NCI-H510A (cell line): ENCODE measurements at regions not wholly inside any gene's neighbourhood (a gene's known extent, or its start where the extent isn't known, plus 50 kb on each side); places are given as distances from the start of the nearest gene placed in this dataset.
A peak's percentile ranks its signal among the peaks of the same experiment; 100 is the strongest.
"Not testable (repeated sequence)": the region's sequence is repeated elsewhere in the genome, so short reads cannot be mapped to it uniquely, and the experiment has no call there.

Experiments used
- DNase-seq: peaks from one replicate; lab custom pipeline; 2025; lab: John Stamatoyannopoulos, UW

DNA sequence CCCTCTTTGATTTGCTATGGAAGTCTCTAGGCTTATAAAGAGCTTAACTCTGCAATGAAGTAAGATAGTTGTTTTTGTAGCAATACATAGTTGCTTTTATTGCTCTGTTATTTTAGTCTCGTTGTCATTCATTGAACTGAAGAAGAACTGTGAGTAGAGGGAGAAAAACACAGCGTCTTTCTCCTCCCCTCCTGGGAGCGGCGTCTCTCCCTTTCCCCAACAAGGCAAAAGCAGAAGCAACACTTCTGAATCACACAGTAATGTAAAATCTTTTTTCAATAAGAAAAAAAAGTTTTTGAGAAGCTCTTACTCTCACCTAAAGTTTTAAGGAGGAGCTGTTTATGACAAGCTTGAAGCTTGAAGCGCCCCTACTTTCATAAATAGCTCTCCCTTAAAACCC, 119.3 kb upstream of the SLC7A14 start:
- DNase-seq: no peak

DNA sequence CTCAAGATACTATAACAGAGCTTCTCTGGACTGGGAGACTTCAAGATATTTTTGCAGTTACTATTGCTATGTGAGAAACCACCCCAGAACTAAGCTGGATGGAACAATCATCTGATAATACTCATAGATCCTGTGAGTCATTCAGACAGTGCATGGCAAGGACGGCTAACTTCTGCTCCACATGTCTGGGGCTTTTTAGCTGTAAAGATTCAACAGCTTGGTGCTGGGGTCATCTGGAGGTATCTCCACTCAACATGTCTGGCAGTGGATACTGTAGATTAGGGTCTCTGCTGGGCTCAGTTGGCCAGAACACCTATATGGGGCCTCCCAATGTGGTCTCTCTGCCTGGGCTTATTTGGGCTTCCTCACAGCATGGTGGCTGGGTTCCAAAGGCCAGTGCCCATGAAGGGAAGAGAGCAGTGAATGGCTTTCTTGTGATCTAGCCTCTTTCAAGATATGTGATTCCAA, 117.3 kb upstream of the SLC7A14 start:
- DNase-seq: no peak

DNA sequence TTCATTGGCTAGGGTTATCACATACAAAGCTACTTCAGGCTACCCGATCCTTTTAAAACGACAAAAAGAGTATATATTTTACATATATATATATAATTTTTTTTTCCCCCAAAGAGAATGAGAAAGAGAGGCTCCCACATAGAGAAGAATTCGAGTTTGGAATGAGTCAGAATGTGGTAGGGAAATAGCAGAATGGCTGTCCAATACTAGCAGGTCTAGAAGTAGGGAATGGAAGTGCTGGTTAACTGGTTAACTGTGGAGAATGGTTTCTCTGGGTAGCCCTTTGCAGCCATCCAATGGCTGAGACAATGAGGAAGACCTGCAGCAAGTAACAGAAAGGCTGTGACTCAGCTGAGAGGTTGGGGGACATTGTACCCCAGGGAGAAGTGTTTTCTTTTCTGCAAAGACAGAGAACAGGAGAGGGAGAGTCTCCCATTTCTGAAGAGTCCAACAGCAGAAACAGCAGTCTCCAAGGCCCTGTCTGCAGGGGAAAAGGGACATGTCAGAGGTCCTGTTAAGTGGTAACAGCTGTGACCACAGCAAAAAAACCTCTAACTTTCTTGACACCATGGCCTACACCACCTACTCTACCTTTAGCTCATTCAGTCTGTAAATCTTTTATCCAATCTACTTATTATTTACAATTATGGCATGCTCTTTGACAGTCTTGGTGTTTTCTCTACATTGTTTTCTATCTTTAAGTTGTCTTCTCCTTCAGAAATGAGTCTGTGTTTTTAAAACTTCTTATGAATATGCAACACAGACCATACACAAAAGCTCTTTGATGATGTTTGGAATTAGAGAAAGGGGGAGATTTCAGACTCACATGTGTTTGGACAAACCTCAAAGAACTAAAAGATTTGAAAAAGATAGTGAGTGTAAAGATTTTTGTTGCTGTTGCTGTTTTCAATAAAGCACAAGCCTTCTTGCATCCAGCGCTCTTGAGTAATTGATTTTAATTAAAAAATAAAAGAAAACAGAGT, 116.1 kb upstream of the SLC7A14 start:
- DNase-seq: no peak

DNA sequence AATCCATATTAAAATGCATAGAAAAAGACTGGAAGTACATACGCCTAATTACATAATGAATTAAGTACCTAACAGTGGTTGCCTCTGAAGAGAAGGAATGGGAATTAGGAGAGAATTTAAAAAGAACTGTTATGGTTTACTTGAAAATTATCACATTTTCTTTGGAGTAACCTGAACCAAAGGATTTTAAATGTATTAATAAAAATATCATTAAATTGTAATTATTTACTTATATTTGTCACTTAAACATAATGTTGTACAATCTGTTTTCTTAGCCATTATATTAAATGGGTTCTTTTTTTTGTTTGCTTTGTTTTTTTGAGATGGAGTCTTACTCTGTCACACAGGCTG, 114.2 kb upstream of the SLC7A14 start:
- no peak for DNase-seq

DNA sequence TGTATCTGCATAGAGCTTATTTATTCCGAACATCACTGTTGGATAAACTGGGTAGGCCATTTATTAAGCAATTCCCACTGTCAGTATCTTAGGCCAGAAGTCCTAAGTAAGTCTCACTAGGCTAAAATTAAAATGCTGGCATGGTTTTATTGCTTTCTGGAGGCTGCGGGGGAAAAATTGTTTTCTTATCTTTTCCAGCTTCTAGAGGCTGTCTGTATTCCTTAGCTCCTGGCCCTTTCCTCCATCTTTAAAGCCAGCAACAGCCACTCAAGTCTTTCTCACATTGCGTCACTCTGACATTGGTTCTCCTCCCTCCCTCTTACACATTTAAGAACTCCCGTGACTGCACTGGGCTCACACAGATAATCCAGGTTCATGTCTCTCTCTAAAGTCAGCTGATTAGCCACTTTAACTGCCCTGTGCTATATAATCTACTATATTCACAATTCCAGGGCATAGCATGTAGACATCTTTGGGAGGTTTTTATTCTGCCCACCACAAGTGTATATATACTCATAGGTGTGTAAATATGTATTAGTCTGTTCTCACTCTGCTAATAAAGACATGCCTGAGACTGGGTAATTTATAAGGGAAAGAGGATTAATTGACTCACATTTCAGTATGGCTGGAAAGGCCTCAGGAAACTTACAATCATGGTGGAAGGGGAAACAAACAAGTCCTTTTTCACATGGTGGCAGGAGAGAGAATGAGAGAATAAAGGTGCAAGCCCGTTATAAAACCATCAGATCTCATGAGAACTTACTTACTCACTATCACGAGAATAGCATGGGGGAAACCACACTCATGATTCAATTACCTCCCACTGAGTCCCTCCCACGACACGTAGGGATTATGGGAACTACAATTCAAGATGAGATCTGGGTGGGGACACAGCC, 113.5 kb upstream of the SLC7A14 start:
- no peak for DNase-seq

DNA sequence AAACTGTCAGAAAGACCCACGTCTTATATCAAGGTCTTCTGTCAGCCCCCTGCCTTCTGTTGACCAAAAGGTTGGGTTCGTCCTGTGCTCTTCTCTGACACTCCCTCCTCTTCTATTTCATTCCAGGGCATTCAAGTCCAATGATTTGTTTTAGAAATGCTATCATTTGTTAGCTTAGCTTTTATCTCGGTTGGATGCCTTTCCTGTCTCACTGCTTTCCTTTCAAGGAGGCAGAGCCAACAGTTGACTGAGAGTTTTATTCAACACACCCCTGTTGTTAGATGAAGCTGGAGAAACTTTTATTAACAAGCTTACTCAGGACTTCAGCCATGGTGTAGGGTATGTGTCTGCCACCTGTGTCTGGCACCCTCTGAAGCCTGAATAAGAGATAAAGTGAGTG, 112.0 kb upstream of the SLC7A14 start:
- DNase-seq: peak; percentile 58

DNA sequence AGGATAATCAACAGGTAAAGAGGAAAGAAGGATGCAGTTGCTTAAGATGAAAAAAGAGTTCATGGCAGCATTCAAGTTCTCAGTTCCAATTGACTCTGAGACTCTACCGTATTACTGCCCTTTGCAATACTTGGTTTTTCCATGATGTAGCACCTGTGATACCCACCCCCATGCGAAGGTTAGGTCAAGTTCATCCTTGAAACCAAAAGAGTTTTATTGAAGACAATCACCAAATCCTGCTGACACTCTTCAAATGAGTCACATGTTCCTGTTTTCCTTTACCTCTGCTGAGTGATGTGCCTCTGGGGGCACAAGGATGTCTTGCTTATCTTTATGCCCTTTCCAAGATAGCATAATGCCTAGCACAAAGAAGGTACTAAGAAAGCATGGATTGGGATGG, 111.3 kb upstream of the SLC7A14 start:
- no peak for DNase-seq

DNA sequence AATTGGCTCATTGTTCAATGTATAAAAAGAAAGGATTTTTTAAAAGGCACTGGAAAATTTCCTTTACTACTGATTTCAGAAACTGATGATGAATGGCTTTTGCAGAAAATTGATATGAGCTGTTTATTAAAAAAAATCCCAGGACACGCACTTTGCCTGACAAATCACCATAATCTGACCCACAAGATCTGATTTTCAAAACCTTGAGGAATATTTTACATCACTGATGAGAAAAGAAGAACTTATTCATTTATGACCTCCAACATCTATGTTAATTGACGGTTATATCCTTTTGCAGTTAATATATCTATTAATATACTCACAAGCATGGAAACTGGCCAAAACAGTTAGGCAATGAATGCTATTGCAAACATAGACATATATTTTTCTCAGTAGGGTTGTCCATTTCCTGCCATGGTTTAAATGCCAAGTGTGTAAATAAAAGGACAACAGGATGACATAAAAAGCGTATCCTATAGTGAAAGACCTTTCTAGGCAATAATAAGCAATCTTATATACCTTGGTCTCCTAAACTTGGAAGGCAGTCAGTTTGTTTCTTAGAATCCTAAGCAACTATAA, 109.7 kb upstream of the SLC7A14 start:
- DNase-seq: no peak

DNA sequence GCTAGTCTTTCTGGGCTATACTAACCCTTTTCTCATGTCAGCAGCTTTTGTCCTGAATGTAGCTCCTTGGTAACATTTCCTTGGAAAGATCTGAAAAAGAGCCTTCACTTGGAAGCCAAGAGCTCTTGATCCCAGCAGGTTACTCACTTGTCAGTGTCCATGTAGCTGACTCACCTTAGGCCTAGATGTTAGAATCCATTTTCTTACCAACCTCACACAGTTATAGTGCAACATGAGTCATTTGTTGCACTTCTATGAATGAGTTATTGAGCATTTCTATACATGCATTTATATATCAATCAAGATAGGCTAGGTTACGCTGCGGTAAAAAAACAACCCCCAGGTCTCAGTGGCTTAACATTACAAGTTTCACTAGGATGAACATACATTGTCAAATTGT, 106.8 kb upstream of the SLC7A14 start:
- no peak for DNase-seq

DNA sequence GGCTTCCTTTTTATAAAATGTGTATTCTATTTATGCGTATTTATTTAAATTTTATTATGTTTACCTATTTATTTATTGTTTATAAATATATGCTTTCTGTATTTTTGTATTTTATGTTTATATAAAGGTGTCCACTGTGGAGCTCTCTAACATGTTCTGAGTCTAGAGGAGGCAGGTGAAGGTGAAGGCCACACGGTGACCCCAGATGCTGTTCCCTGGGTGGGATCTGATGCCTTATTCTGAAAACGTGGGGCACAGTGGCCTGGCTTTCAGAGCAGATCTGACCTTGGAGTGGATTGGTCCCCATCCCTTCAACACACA, 104.7 kb upstream of the SLC7A14 start:
- no peak for DNase-seq

DNA sequence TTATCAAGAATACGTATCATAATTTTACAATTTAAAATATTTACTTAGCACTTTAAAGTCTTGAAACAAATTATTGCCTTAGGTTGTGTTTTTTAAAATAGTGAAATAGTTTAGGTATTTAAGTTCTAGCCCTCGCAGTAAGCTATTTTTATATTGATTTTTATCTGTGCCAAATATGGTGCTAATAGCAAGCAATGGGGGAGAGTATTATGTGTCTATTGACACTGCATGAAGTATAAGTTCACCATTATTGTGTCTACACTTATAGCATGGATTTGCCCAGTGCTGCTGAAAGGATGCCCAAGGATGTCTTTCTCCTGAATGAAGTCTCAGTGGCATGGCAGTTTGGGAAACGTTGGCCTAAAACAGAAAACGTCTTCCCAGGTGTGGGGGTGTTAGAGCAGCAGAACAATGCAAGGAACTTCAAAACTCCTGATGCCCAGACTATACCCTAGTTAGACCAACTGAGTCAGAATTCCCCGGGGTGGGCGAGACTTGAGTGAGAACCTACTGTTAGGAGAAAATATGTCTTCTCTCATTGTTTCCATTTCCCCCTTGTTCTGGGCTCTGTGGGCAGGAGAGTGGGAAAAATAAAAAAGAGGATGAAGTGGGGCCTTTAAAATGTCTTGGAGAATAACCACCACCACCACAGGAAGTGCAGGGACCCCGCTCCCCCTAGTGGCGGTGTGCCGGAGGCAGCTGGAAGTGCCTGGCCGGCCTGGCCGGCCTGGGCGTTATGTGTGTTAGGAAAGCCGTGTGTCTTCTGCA, 104.2 kb upstream of the SLC7A14 start:
- peak; percentile 18 for DNase-seq

DNA sequence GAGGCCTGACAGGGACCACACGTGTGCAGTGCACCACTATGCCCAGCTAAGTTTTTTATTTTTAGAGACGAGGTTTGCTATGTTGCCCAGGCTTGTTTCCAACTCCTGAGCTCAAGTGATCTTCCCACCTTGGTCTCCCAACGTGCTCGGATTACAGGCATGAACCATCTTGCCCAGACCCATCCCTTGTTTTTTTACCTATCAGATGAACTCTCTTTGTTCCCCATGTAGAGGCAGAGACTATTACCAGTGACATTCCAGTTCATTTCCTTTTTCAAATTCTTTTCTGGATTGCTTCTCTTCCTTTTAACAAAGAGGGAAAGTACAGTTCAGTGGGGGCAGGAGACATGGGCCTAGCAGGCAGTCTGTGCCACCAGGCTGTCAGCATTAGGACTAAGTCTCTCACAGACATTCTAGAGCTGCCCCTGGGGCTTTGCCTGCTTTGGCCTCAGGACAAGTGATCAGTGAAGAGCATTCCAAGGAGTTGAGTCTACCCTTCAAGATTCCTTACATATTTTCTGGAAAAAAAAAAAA, 103.5 kb upstream of the SLC7A14 start:
- DNase-seq: peak; percentile 57

DNA sequence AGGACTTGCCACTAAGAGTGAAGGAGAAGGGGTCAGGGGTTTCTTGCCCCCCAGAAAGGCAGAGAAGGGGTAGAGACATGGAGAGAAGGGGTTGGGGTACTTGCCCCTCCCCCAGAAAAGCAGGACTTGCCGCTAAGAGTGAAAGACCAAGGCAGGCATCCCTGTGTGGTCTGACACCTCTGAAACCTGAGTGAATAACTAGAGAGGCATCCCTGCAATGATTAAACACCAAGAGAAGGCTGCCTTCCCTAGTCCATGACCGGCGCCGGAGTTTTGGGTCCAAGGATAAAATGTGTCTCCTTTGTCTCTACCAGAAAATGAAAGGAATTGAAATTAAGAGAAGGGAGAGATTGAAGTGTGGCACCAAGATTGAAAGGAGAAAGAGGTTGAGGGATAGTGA, 102.3 kb upstream of the SLC7A14 start:
- not testable (repeated sequence) for DNase-seq

DNA sequence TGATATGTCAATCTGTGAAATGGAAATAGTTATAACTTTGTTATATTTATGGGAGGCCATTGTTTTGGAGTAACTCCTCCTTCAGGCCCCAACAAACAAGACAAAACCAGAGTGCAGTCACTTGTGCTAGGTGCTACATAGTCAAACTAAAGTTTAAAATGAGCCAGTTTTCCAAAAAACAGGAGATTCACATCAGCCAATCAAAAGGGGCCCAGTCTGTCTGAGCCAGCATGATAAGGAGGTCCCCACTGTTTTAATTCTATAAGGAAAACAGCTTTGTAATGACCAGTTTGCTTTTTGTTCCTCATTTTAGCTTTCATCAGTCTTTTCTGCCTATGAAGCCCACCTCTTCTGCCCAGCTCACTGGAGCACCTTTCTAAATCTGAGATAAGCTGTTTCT, 94.7 kb upstream of the SLC7A14 start:
- no peak for DNase-seq

DNA sequence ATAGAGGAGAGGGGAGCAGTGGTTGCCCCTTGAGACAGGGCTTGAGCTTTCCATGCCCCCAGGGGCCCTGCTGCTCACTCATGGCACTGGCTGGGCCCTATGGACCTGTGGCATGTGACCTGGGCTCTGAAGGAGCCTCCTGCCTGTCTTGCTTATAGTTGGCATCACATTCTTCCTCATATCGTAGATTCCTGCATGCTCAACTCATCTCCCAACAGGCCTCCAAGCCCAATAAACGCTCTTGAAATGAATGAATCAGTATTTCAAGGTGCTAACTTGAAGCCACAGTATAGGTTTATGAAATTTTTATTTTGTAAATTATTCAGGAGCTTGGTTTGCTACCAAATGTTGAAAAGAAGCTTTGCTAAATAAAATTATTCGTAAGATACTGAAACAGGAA, 93.3 kb upstream of the SLC7A14 start:
- no peak for DNase-seq

DNA sequence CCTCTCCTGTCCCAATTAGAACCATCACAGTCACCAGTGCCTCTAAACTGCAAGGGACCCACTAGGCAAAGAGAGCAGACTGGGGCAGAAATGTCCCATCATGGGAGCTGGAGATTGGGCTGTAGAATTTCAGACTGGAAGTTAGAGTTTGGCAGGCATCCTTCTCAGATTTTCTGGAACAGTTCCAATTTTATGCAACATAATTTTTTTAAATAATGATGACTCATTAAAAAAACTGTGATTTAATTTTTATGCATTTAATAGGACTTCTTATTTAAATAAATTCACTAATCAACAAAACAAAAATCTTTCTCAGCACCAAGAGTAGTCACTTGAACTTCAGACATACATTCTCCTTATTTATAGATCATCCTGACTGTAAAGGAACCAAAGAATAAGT, 84.6 kb upstream of the SLC7A14 start:
- DNase-seq: no peak

DNA sequence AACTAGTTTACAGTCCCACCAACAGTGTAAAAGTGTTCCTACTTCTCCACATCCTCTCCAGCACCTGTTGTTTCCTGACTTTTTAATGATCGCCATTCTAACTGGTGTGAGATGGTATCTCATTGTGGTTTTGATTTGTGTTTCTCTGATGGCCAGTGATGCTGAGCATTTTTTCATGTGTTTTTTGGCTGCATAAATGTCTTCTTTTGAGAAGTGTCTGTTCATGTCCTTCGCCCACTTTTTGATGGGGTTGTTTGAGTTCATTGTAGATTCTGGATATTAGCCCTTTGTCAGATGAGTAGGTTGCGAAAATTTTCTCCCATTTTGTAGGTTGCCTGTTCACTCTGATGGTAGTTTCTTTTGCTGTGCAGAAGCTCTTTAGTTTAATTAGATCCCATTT, 77.1 kb upstream of the SLC7A14 start:
- not testable (repeated sequence) for DNase-seq

DNA sequence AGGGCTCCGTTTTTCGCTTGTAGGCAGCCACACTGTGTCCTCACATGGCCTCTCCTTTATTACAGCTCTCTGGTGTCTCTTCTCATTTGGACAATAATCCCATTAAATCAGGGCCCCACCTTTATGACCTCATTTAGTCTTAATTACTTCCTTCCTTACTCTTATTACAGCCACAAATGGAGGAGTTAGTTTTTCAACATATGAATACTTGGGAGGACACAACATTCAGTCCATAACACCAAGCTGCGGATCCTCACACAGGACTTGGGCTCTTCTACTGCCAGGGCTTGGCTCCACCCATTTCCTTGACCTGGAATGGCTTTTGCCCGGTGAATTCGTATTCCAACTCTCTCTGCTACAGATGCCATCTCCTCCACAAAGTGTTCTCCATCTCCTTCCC, 74.3 kb upstream of the SLC7A14 start:
- DNase-seq: no peak

DNA sequence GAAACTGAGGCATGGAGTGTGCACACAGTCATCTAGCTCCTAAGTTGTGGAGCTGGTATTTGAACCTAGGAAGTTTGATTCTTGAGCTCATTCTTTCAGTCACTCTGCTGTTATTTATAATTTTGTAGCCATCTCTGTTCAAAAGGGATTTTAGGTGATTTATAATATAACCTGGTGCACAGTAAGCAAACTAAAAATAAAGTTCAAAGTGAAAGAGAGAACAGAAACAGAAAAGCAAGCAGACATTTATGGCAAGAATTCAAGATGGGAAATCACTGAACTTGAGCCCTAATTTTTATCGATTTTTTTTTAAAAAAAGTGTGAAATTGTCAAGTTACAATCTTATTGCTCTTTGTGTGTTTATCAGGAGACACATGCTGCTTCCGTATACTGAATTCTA, 71.4 kb upstream of the SLC7A14 start:
- DNase-seq: no peak

DNA sequence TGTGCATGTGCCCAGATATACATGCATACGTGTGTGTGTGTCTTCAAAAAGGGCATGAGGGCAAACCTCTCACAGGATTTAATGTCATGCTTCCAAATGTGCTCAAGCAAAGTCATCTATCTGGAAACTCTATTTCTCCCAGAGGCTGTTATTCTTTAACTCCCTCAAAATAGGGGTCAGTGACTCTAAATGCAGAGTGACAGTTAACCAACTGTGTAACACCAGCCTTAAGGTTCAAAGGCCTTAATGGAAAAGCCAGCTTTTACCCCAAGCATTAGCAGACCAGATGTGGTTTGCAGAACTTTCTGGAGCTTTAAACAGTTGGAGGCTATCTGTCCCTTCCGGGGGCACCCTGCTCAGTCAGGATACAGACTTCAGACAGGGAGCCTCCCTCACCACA, 70.4 kb upstream of the SLC7A14 start:
- no peak for DNase-seq

DNA sequence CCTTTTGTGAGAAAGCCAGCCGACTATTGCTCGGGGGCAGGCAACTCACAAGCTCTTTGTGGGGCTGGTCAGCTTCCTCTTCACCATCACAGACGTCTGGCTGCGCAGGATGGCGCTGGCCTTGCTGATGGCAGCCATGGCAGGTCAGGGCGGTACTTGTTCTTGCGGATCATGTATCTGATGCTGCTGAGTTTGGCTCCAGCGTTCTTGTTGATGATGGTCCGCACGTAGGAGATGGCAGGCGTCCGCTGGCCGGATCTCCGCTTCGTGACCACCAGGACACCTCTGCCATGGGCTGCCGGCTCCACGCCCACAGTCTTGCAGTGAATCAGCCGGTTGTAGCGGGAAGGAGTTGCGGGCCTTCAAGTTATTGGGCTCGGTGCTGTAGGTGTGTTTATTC, 67.9 kb upstream of the SLC7A14 start:
- DNase-seq: no peak
